Astrocyte (in vitro differentiated cells and primary cell): ENCODE measurements at regions not wholly inside any gene's neighbourhood (a gene's known extent, or its start where the extent isn't known, plus 50 kb on each side); places are given as distances from the start of the nearest gene placed in this dataset.

Experiments used
- DNase-seq: peaks from one replicate; pipeline ENCODE4 v3.0.0-alpha.2; 2010; ENCODE audit warnings: low read depth
- FAIRE-seq: peaks from 2 replicates; lab custom pipeline; 2011; peaks lifted over from hg19 to GRCh38; lab: Jason Lieb, UNC
- H2AFZ ChIP-seq: 2 replicates; pipeline ENCODE4 v1.6.0; 2012; ENCODE audit warnings: low read depth, low read length, inconsistent platforms
- H3K27ac ChIP-seq: 2 replicates; pipeline ENCODE4 v1.5.1; 2011; ENCODE audit warnings: low read depth, low read length, inconsistent platforms
- H3K27me3 ChIP-seq: 2 replicates; pipeline ENCODE4 v1.6.0; 2011; ENCODE audit warnings: low read length, inconsistent platforms; ENCODE audit not compliant: insufficient read depth
- H3K36me3 ChIP-seq: 2 replicates; pipeline ENCODE4 v1.5.1; 2011; ENCODE audit warnings: low read length, inconsistent platforms; ENCODE audit not compliant: insufficient read depth
- H3K4me1 ChIP-seq: 2 replicates; pipeline ENCODE4 v1.5.1; 2011; ENCODE audit warnings: low read length, inconsistent platforms; ENCODE audit not compliant: insufficient read depth
- H3K4me2 ChIP-seq: 2 replicates; pipeline ENCODE4 v1.6.0; 2012; ENCODE audit warnings: low read length, inconsistent platforms
- H3K4me3 ChIP-seq: 2 replicates; pipeline ENCODE4 v1.5.1; 2011; ENCODE audit warnings: low read depth, mild to moderate bottlenecking, low read length, inconsistent platforms; ENCODE audit not compliant: insufficient read depth
- H3K79me2 ChIP-seq: 2 replicates; pipeline ENCODE4 v1.6.0; 2012; ENCODE audit warnings: mild to moderate bottlenecking, low read length, inconsistent platforms; ENCODE audit not compliant: insufficient read depth
- H3K9ac ChIP-seq: 2 replicates; pipeline ENCODE4 v1.6.0; 2012; ENCODE audit warnings: mild to moderate bottlenecking, low read length, inconsistent platforms
- H3K9me3 ChIP-seq: 2 replicates; pipeline ENCODE4 v1.5.1; 2012; ENCODE audit warnings: low read depth, mild to moderate bottlenecking, low read length, inconsistent platforms; ENCODE audit not compliant: insufficient read depth
- H4K20me1 ChIP-seq: 2 replicates; pipeline ENCODE4 v1.6.0; 2012; ENCODE audit warnings: low read length, inconsistent platforms; ENCODE audit not compliant: insufficient read depth
- H3K27ac Mint-ChIP-seq: one replicate; pipeline ENCODE4 v1.8.0; 2021; ENCODE audit warnings: mild to moderate bottlenecking, mixed read lengths; ENCODE audit not compliant: unreplicated experiment
- H3K27me3 Mint-ChIP-seq: one replicate; pipeline ENCODE4 v1.8.0; 2021; ENCODE audit warnings: low read depth, mixed read lengths; ENCODE audit not compliant: unreplicated experiment
- H3K36me3 Mint-ChIP-seq: one replicate; pipeline ENCODE4 v1.8.0; 2021; ENCODE audit warnings: low read depth, mixed read lengths; ENCODE audit not compliant: unreplicated experiment
- H3K4me1 Mint-ChIP-seq: one replicate; pipeline ENCODE4 v1.8.0; 2021; ENCODE audit warnings: low read depth, mixed read lengths; ENCODE audit not compliant: unreplicated experiment
- H3K4me3 Mint-ChIP-seq: one replicate; pipeline ENCODE4 v1.8.0; 2021; ENCODE audit warnings: mild to moderate bottlenecking, moderate library complexity, mixed read lengths; ENCODE audit not compliant: unreplicated experiment
- H3K9me3 Mint-ChIP-seq: one replicate; pipeline ENCODE4 v1.8.0; 2021; ENCODE audit warnings: mild to moderate bottlenecking, mixed read lengths; ENCODE audit not compliant: unreplicated experiment
- CTCF ChIP-seq: IDR thresholded peaks from 2 replicates; pipeline ENCODE4 v1.5.1; 2011; ENCODE audit warnings: low read depth, mild to moderate bottlenecking, inconsistent platforms, low read length, moderate library complexity; ENCODE audit not compliant: insufficient read depth
- EZH2 ChIP-seq: IDR thresholded peaks from 2 replicates; pipeline ENCODE4 v1.6.1; 2012; ENCODE audit warnings: mild to moderate bottlenecking, low read length, inconsistent platforms; ENCODE audit not compliant: insufficient read depth

DNA sequence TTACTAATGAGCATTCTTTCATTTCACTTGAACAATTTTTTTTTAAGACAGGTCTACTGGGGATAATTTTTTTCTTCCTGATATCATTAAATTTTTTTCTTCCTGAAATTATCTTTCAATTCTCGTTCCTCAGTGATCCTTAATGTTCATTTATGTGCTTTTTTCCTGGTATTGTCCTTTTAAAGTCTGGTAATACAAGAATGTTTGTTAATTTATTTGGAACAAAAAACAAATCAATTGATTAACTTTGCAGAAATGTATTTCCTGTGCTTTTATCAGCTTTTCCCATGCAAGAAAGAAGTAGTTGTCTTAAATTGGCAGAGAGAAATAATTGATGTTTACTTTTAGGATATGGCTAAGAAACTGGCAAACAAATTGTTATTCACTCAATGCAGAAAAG lies 945.4 kb upstream of the MIR17HG start:
- no peak overlapping the region for H3K9ac ChIP-seq
- no peaks in the 10 kb centered on the region for H4K20me1 ChIP-seq
- H3K27me3 ChIP-seq = no peaks in the 10 kb centered on the region
- H3K36me3 ChIP-seq = no peaks in the 10 kb centered on the region
- no peak overlapping the region for H3K27ac ChIP-seq
- H2AFZ ChIP-seq = no peak overlapping the region
- H3K36me3 Mint-ChIP-seq = no peaks in the 10 kb centered on the region
- no peaks in the 10 kb centered on the region for H3K4me1 ChIP-seq
- peaks cover 13% of the 10 kb centered on the region for H3K9me3 Mint-ChIP-seq
- no peak overlapping the region for H3K4me3 Mint-ChIP-seq
- H3K4me1 Mint-ChIP-seq = no peaks in the 10 kb centered on the region
- no peak overlapping the region for H3K4me2 ChIP-seq
- no peaks in the 10 kb centered on the region for H3K9me3 ChIP-seq
- no peak overlapping the region for H3K27ac Mint-ChIP-seq
- no peak for FAIRE-seq
- H3K4me3 ChIP-seq = no peak overlapping the region
- no peaks in the 10 kb centered on the region for H3K27me3 Mint-ChIP-seq
- H3K79me2 ChIP-seq = no peaks in the 10 kb centered on the region
- DNase-seq = no peak
- TF ChIP-seq EZH2 (no peak), CTCF (no peak)

- FAIRE-seq (no peak), DNase-seq (no peak)
- Histone ChIP-seq H3K9ac (no peak overlapping the region), H3K4me3 (no peak overlapping the region), H3K4me1 (no peaks in the 10 kb centered on the region), H2AFZ (no peak overlapping the region), H3K27ac (no peak overlapping the region), H4K20me1 (no peaks in the 10 kb centered on the region), H3K36me3 (no peaks in the 10 kb centered on the region), H3K27me3 (no peaks in the 10 kb centered on the region), H3K4me2 (no peak overlapping the region), H3K79me2 (no peaks in the 10 kb centered on the region), H3K9me3 (no peaks in the 10 kb centered on the region)
- Mint-ChIP-seq H3K27ac (no peak overlapping the region), H3K4me1 (no peaks in the 10 kb centered on the region), H3K36me3 (no peaks in the 10 kb centered on the region), H3K9me3 (peaks cover 13% of the 10 kb centered on the region), H3K4me3 (no peak overlapping the region), H3K27me3 (no peaks in the 10 kb centered on the region)
- no peak for TF ChIP-seq CTCF
- no peak for TF ChIP-seq EZH2
Observed at GRCh38 chr13:90402613-90403012, 944.9 kb upstream of the MIR17HG start.

- TF ChIP-seq CTCF (no peak), EZH2 (no peak)
- Mint-ChIP-seq H3K9me3 (peaks cover 13% of the 10 kb centered on the region), H3K4me1 (no peaks in the 10 kb centered on the region), H3K36me3 (no peaks in the 10 kb centered on the region), H3K27ac (no peak overlapping the region), H3K4me3 (no peak overlapping the region), H3K27me3 (no peaks in the 10 kb centered on the region)
- FAIRE-seq (no peak), DNase-seq (no peak)
- Histone ChIP-seq H3K27me3 (no peaks in the 10 kb centered on the region), H2AFZ (no peak overlapping the region), H4K20me1 (no peaks in the 10 kb centered on the region), H3K79me2 (no peaks in the 10 kb centered on the region), H3K9me3 (no peaks in the 10 kb centered on the region), H3K27ac (no peak overlapping the region), H3K9ac (no peak overlapping the region), H3K4me3 (no peak overlapping the region), H3K4me2 (no peak overlapping the region), H3K36me3 (no peaks in the 10 kb centered on the region), H3K4me1 (no peaks in the 10 kb centered on the region)
Observed at GRCh38 chr13:90403330-90404082, 944.0 kb upstream of the MIR17HG start.
